ENCODE measurements at regions not wholly inside any gene's neighbourhood (a gene's known extent, or its start where the extent isn't known, plus 50 kb on each side); places are given as distances from the start of the nearest gene placed in this dataset.

GRCh38 chr1:239882967-239883366 lies 208.7 kb upstream of the FMN2 start:
- TF ChIP-seq POLR2A (IDR thresholded peaks at IDR 0.05) (no peak), CTCF (IDR thresholded peaks at IDR 0.05) (no peak)
- no peak overlapping the region for H3K4me3 ChIP-seq
- H3K4me1 ChIP-seq: no peaks in the 10 kb centered on the region
- H3K27ac ChIP-seq: no peak overlapping the region
- H3K27me3 ChIP-seq: no peaks in the 10 kb centered on the region
- no peaks in the 10 kb centered on the region for H3K36me3 ChIP-seq
- no peak for DNase-seq
- H3K9me3 ChIP-seq: no peaks in the 10 kb centered on the region

GRCh38 chr1:239884796-239885195 lies 206.9 kb upstream of the FMN2 start:
- H3K4me1 ChIP-seq: no peaks in the 10 kb centered on the region

GRCh38 chr1:239886266-239886665 lies 205.4 kb upstream of the FMN2 start:
- Histone ChIP-seq H3K9me3 (no peaks in the 10 kb centered on the region), H3K36me3 (no peaks in the 10 kb centered on the region), H3K4me3 (no peak overlapping the region), H3K27ac (no peak overlapping the region), H3K4me1 (no peaks in the 10 kb centered on the region), H3K27me3 (no peaks in the 10 kb centered on the region)
- DNase-seq: no peak
- no peak for TF ChIP-seq CTCF (IDR thresholded peaks at IDR 0.05)
- TF ChIP-seq POLR2A (IDR thresholded peaks at IDR 0.05): no peak

More at GRCh38 chr1:239884796-239885195, 206.9 kb upstream of the FMN2 start:
- DNase-seq: no peak
- TF ChIP-seq POLR2A (IDR thresholded peaks at IDR 0.05): no peak
- TF ChIP-seq CTCF (IDR thresholded peaks at IDR 0.05): no peak
- no peak overlapping the region for H3K4me3 ChIP-seq
- H3K27ac ChIP-seq: no peak overlapping the region
- H3K36me3 ChIP-seq: no peaks in the 10 kb centered on the region
- no peaks in the 10 kb centered on the region for H3K27me3 ChIP-seq
- no peaks in the 10 kb centered on the region for H3K9me3 ChIP-seq

- no peaks in the 10 kb centered on the region for H3K36me3 ChIP-seq
- no peak for DNase-seq
- no peaks in the 10 kb centered on the region for H3K9me3 ChIP-seq
- no peak overlapping the region for H3K27ac ChIP-seq
- no peaks in the 10 kb centered on the region for H3K27me3 ChIP-seq
- TF ChIP-seq CTCF (IDR thresholded peaks at IDR 0.05) (no peak), POLR2A (IDR thresholded peaks at IDR 0.05) (no peak)
- no peak overlapping the region for H3K4me3 ChIP-seq
- H3K4me1 ChIP-seq: no peaks in the 10 kb centered on the region
These were observed 203.0 kb upstream of the FMN2 start for GRCh38 chr1:239888639-239889038.

GRCh38 chr1:239891621-239892358 lies 199.9 kb upstream of the FMN2 start:
- Histone ChIP-seq H3K36me3 (no peaks in the 10 kb centered on the region), H3K27me3 (no peaks in the 10 kb centered on the region), H3K4me1 (no peaks in the 10 kb centered on the region), H3K27ac (no peak overlapping the region), H3K4me3 (no peak overlapping the region), H3K9me3 (no peaks in the 10 kb centered on the region)
- TF ChIP-seq POLR2A (IDR thresholded peaks at IDR 0.05) (no peak), CTCF (IDR thresholded peaks at IDR 0.05) (no peak)
- DNase-seq: no peak
